ENCODE measurements at regions not wholly inside any gene's neighbourhood (a gene's known extent, or its start where the extent isn't known, plus 50 kb on each side); places are given as distances from the start of the nearest gene placed in this dataset.

DNA sequence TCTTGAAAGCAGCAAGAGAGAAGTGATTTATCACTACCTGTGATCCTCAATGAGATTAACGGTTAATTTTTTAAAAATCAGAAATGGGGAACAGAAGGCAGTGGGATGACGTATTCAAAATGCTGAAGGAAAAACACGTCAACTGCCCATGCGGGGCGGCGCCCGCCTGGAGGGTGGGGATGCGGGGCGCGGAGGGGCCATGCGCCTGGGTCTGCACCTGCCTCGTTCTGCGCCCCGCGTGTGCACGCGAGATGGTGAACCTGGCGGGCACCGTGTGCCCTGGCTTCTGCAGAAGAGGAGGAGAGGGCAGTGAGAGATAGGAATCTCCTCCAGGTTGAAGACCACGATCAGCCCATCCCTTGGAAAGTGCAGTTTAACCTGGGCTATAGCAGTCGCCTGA lies 79.3 kb upstream of the ZNF32 start:
- WGBS (ENCODE audit: low lambda C conversion rate): 52% methylated on average over 20 of the region's 21 CpGs

DNA sequence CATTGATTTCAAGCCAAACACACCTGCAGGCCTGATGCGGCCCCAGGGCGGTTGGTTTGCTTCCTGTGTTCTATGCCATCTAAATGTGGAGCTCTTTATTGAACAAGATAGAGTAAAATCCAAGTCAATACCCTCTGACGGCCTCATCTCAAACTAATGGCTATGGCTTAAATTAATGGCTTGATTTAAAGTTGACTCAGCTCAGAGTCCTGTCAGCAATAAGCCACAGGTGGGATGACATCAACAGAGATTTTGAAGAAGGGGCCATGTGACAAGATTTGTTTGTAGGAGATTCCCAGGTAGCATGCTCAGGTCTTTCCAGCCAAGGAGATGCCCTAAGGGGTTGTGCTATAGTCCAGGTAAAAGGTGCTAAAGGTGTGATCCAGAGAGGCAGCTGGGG lies 66.7 kb upstream of the ZNF32 start:
- no peaks in the 10 kb centered on the region for H3K27me3 ChIP-seq (ENCODE audit: insufficient read depth)
- no peaks in the 10 kb centered on the region for H3F3A ChIP-seq (replicated peaks; ENCODE audit: insufficient read depth)
- POLR2A ChIA-PET: no interaction called here
- H3K27ac ChIP-seq (ENCODE audit: low read depth in 2 of 2, low read length in 1 of 2): no peak overlapping the region
- CTCF ChIA-PET: interaction anchor here (1.5 kb wide), 1 partner anchor 25 kb away, joined by 6 read pairs; no protein-coding TSS in a partner anchor
- no peaks in the 10 kb centered on the region for H3K36me3 ChIP-seq (replicated peaks in 1 of 2; ENCODE audit: control insufficient read depth in 1 of 2, insufficient read depth in 2 of 2, low read length in 1 of 2)
- DNase-seq: no peak
- H3K79me2 ChIP-seq (ENCODE audit: insufficient read depth): no peaks in the 10 kb centered on the region
- no peak overlapping the region for H3K4me2 ChIP-seq
- WGBS (ENCODE audit: low lambda C conversion rate): 55% methylated on average over 3 of the region's 3 CpGs
- no peaks in the 10 kb centered on the region; a peak in 1 of 4 replicates for H3K4me1 ChIP-seq (ENCODE audit: control insufficient read depth in 1 of 2, insufficient read depth in 2 of 2, low read depth in 1 of 2, low read length in 1 of 2)
- H3K9me3 ChIP-seq: no peaks in the 10 kb centered on the region
- H2AFZ ChIP-seq (ENCODE audit: low read depth): no peak overlapping the region
- H3K9ac ChIP-seq: no peak overlapping the region
- no peaks in the 10 kb centered on the region for H4K20me1 ChIP-seq (ENCODE audit: insufficient read depth)
- no peaks in the 10 kb centered on the region for H3K9me2 ChIP-seq
- no peak overlapping the region for H3K4me3 ChIP-seq (ENCODE audit: low read depth in 2 of 2, low read length in 1 of 2)
- TF ChIP-seq POLR2AphosphoS5 (IDR thresholded peaks at IDR 0.05; ENCODE audit: low read depth, low read length) (no peak), FOSL2 (IDR thresholded peaks at IDR 0.05; ENCODE audit: borderline replicate concordance, low read depth) (no peak), YY1 (IDR thresholded peaks at IDR 0.05; ENCODE audit: low read depth) (no peak), SIN3A (IDR thresholded peaks at IDR 0.05; ENCODE audit: borderline replicate concordance, low read depth, low read length) (no peak)
- TF ChIP-seq, protein P1, sequence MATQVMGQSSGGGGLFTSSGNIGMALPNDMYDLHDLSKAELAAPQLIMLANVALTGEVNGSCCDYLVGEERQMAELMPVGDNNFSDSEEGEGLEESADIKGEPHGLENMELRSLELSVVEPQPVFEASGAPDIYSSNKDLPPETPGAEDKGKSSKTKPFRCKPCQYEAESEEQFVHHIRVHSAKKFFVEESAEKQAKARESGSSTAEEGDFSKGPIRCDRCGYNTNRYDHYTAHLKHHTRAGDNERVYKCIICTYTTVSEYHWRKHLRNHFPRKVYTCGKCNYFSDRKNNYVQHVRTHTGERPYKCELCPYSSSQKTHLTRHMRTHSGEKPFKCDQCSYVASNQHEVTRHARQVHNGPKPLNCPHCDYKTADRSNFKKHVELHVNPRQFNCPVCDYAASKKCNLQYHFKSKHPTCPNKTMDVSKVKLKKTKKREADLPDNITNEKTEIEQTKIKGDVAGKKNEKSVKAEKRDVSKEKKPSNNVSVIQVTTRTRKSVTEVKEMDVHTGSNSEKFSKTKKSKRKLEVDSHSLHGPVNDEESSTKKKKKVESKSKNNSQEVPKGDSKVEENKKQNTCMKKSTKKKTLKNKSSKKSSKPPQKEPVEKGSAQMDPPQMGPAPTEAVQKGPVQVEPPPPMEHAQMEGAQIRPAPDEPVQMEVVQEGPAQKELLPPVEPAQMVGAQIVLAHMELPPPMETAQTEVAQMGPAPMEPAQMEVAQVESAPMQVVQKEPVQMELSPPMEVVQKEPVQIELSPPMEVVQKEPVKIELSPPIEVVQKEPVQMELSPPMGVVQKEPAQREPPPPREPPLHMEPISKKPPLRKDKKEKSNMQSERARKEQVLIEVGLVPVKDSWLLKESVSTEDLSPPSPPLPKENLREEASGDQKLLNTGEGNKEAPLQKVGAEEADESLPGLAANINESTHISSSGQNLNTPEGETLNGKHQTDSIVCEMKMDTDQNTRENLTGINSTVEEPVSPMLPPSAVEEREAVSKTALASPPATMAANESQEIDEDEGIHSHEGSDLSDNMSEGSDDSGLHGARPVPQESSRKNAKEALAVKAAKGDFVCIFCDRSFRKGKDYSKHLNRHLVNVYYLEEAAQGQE (IDR thresholded peaks at IDR 0.05; ENCODE audit: low read depth, low read length): no peak
- TF ChIP-seq, protein P2, sequence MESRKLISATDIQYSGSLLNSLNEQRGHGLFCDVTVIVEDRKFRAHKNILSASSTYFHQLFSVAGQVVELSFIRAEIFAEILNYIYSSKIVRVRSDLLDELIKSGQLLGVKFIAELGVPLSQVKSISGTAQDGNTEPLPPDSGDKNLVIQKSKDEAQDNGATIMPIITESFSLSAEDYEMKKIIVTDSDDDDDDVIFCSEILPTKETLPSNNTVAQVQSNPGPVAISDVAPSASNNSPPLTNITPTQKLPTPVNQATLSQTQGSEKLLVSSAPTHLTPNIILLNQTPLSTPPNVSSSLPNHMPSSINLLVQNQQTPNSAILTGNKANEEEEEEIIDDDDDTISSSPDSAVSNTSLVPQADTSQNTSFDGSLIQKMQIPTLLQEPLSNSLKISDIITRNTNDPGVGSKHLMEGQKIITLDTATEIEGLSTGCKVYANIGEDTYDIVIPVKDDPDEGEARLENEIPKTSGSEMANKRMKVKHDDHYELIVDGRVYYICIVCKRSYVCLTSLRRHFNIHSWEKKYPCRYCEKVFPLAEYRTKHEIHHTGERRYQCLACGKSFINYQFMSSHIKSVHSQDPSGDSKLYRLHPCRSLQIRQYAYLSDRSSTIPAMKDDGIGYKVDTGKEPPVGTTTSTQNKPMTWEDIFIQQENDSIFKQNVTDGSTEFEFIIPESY (IDR thresholded peaks at IDR 0.05; ENCODE audit: borderline replicate concordance, low read depth): no peak

More for the DNA sequence above, 79.3 kb upstream of the ZNF32 start:
- TF ChIP-seq NRF1 (IDR thresholded peaks at IDR 0.05; ENCODE audit: low read depth, low read length) (no peak), NFIC (IDR thresholded peaks at IDR 0.05; ENCODE audit: borderline replicate concordance) (no peak), FOSL2 (IDR thresholded peaks at IDR 0.05; ENCODE audit: borderline replicate concordance, low read depth) (no peak), RCOR1 (IDR thresholded peaks at IDR 0.05; ENCODE audit: low read length) (no peak), CHD2 (IDR thresholded peaks at IDR 0.05; ENCODE audit: low read length, partially characterized antibody) (no peak), GATA2 (CRISPR knock-in tag; IDR thresholded peaks at IDR 0.05) (no peak), MXI1 (IDR thresholded peaks at IDR 0.05; ENCODE audit: low read depth, low read length) (no peak), POLR2AphosphoS5 (IDR thresholded peaks at IDR 0.05; ENCODE audit: low read depth, low read length) (no peak), TAF1 (IDR thresholded peaks at IDR 0.05; ENCODE audit: borderline replicate concordance, low read depth, low read length) (no peak), EP300 (IDR thresholded peaks at IDR 0.05; ENCODE audit: borderline replicate concordance in 1 of 2, low read depth in 1 of 2, low read length in 1 of 2) (no peak), TEAD4 (IDR thresholded peaks at IDR 0.05; ENCODE audit: borderline replicate concordance, insufficient read depth) (no peak)
- TF ChIP-seq, protein P3, sequence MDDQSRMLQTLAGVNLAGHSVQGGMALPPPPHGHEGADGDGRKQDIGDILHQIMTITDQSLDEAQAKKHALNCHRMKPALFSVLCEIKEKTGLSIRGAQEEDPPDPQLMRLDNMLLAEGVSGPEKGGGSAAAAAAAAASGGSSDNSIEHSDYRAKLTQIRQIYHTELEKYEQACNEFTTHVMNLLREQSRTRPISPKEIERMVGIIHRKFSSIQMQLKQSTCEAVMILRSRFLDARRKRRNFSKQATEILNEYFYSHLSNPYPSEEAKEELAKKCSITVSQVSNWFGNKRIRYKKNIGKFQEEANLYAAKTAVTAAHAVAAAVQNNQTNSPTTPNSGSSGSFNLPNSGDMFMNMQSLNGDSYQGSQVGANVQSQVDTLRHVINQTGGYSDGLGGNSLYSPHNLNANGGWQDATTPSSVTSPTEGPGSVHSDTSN (IDR thresholded peaks at IDR 0.05): no peak
- TF ChIP-seq, protein P2 (IDR thresholded peaks at IDR 0.05; ENCODE audit: borderline replicate concordance, low read depth): no peak
- TF ChIP-seq, protein P4, sequence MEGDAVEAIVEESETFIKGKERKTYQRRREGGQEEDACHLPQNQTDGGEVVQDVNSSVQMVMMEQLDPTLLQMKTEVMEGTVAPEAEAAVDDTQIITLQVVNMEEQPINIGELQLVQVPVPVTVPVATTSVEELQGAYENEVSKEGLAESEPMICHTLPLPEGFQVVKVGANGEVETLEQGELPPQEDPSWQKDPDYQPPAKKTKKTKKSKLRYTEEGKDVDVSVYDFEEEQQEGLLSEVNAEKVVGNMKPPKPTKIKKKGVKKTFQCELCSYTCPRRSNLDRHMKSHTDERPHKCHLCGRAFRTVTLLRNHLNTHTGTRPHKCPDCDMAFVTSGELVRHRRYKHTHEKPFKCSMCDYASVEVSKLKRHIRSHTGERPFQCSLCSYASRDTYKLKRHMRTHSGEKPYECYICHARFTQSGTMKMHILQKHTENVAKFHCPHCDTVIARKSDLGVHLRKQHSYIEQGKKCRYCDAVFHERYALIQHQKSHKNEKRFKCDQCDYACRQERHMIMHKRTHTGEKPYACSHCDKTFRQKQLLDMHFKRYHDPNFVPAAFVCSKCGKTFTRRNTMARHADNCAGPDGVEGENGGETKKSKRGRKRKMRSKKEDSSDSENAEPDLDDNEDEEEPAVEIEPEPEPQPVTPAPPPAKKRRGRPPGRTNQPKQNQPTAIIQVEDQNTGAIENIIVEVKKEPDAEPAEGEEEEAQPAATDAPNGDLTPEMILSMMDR (IDR thresholded peaks at IDR 0.05): no peak
- H3F3A ChIP-seq (replicated peaks; ENCODE audit: insufficient read depth): no peaks in the 10 kb centered on the region
- H3K4me1 ChIP-seq (ENCODE audit: control insufficient read depth in 1 of 2, insufficient read depth in 2 of 2, low read depth in 1 of 2, low read length in 1 of 2): no peaks in the 10 kb centered on the region; a peak in 1 of 4 replicates
- no peaks in the 10 kb centered on the region for H4K20me1 ChIP-seq (ENCODE audit: insufficient read depth)
- no peak overlapping the region for H3K27ac ChIP-seq (ENCODE audit: low read depth in 2 of 2, low read length in 1 of 2)
- no peaks in the 10 kb centered on the region for H3K9me2 ChIP-seq
- H3K79me2 ChIP-seq (ENCODE audit: insufficient read depth): no peaks in the 10 kb centered on the region
- H3K9ac ChIP-seq: no peak overlapping the region
- H3K9me3 ChIP-seq: peaks cover 4% of the 10 kb centered on the region
- H3K4me2 ChIP-seq: no peak overlapping the region
- H2AFZ ChIP-seq (ENCODE audit: low read depth): no peak overlapping the region
- POLR2A ChIA-PET: no interaction called here
- H3K27me3 ChIP-seq (ENCODE audit: insufficient read depth): no peaks in the 10 kb centered on the region
- CTCF ChIA-PET: no interaction called here
- no peak overlapping the region for H3K4me3 ChIP-seq (ENCODE audit: low read depth in 2 of 2, low read length in 1 of 2)
- DNase-seq: no peak
- no peaks in the 10 kb centered on the region for H3K36me3 ChIP-seq (replicated peaks in 1 of 2; ENCODE audit: control insufficient read depth in 1 of 2, insufficient read depth in 2 of 2, low read length in 1 of 2)
